ENCODE measurements at regions not wholly inside any gene's neighbourhood (a gene's known extent, or its start where the extent isn't known, plus 50 kb on each side); places are given as distances from the start of the nearest gene placed in this dataset.
A peak's percentile ranks its signal among the peaks of the same experiment; 100 is the strongest.
"Not testable (repeated sequence)": the region's sequence is repeated elsewhere in the genome, so short reads cannot be mapped to it uniquely, and the experiment has no call there.

DNA sequence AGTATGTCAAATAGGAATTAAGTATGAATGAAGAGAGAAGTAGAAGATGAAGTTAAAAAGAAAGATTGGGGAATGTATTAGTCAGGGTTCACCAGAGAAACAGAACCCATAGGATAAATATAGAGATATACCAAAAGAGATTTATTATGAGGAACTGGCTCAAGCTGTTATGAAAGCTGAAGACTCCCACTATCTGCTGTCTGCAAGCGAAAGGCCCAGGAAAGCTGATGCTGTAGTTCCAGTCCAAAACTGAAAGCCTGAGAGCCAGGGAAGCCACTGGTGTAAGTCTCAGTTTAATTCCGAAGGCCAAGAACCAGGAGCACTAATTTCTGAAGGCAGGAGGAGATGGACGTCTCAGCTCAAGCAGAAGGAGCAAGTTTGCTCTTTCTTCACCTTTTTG lies 200.9 kb upstream of the FN1 start:
- TF ChIP-seq, protein P1, sequence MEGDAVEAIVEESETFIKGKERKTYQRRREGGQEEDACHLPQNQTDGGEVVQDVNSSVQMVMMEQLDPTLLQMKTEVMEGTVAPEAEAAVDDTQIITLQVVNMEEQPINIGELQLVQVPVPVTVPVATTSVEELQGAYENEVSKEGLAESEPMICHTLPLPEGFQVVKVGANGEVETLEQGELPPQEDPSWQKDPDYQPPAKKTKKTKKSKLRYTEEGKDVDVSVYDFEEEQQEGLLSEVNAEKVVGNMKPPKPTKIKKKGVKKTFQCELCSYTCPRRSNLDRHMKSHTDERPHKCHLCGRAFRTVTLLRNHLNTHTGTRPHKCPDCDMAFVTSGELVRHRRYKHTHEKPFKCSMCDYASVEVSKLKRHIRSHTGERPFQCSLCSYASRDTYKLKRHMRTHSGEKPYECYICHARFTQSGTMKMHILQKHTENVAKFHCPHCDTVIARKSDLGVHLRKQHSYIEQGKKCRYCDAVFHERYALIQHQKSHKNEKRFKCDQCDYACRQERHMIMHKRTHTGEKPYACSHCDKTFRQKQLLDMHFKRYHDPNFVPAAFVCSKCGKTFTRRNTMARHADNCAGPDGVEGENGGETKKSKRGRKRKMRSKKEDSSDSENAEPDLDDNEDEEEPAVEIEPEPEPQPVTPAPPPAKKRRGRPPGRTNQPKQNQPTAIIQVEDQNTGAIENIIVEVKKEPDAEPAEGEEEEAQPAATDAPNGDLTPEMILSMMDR (IDR thresholded peaks at IDR 0.05; ENCODE audit: low read depth, low read length), result no peak
- no peak overlapping the region for H3K4me3 ChIP-seq (ENCODE audit: low read depth, low read length)

GRCh38 chr2:215635788-215636139 lies 199.9 kb upstream of the FN1 start:
- no peak overlapping the region for H3K4me3 ChIP-seq (ENCODE audit: low read depth, low read length)
- TF ChIP-seq, protein P1 (IDR thresholded peaks at IDR 0.05; ENCODE audit: low read depth, low read length), result peak; percentile 22; the same call in 1 of the 2 replicates

DNA sequence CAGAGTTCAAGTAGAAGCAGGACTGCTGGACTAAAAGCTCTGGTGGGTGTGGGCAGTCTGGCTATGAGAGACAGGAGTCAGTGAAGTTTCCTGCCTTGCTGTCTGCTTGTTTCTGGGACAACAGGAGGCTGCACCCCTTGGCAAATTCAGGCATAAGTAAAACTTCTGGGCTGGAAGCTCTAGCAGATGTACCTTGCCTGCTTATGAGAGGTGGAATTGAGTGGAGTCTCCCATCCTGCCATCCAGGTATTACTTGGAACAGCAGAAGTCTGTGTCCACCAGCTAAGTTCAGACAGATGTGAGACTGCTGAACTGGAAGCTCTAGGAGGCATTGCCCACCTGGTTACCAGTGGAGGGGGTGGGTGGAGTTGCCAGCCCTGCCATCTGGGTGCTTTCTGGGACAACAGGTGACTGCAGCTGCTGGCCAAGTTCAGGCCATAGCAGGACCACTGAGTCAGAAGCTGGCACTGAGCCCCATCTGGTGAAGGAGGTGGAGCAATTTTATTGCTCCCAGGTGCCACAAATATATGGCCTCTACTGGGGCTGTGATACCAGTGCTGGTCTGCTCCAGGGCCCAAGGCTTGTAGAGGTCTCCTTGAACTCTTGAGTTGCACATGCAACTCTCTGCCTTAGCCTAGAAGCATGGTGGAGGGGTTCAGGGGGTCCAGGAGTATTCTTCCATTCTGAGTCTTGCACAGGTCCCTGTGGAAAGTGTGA lies 199.4 kb upstream of the FN1 start:
- no peak overlapping the region for H3K4me3 ChIP-seq (ENCODE audit: low read depth, low read length)
- TF ChIP-seq, protein P1 (IDR thresholded peaks at IDR 0.05; ENCODE audit: low read depth, low read length), result no peak

DNA sequence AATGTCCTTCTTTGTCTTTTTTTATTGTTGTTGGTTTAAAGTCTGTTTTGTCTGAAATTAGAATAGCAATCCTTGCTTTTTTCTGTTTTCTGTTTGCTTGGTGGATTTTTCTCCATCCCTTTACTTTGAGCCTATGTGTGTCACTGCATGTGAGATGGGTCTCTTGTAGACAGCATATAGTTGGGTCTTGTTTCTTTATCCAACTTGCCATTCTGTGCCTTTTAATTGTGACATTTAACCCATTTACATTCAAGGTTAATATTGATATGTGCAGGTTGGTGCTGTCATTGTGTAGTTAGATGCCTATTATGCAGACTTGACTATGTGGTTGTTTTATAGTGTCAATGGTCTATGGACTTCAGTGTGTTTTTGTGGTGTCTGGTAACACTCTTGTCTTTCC lies 197.5 kb upstream of the FN1 start:
- TF ChIP-seq, protein P1 (IDR thresholded peaks at IDR 0.05; ENCODE audit: low read depth, low read length), result no peak
- no peak overlapping the region for H3K4me3 ChIP-seq (ENCODE audit: low read depth, low read length)

- TF ChIP-seq, protein P1 (IDR thresholded peaks at IDR 0.05; ENCODE audit: low read depth, low read length), result no peak
- no peak overlapping the region for H3K4me3 ChIP-seq (ENCODE audit: low read depth, low read length)
Observed at GRCh38 chr2:215631696-215632095, 195.8 kb upstream of the FN1 start.

- H3K4me3 ChIP-seq (ENCODE audit: low read depth, low read length), result not testable (repeated sequence)
Observed at GRCh38 chr2:215630796-215631195, 194.9 kb upstream of the FN1 start.

- TF ChIP-seq, protein P1 (IDR thresholded peaks at IDR 0.05; ENCODE audit: low read depth, low read length), result no peak
- no peak overlapping the region for H3K4me3 ChIP-seq (ENCODE audit: low read depth, low read length)
Observed at GRCh38 chr2:215627771-215628170, 191.9 kb upstream of the FN1 start.

DNA sequence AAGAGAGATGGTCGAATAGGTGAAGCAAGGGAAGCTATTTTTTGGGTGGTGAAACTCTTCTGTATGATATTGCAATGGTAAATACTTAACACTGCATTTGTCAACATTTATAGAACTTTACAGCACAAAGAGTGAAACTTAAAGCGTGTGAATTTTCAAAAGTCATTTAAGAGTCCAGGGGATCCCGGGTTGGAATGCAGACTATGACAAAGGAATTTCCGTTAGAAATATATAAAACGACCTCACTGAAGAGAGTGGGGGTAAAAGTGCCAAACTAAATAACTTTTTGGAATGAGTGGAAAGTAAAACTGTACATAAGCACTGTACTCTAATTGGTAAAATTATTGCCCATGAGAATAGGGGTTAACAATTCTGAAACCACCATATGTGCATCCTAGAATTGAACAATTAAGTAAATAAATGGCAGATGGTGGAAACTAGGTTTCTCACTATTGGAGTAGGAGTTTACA lies 191.0 kb upstream of the FN1 start:
- TF ChIP-seq, protein P1 (IDR thresholded peaks at IDR 0.05; ENCODE audit: low read depth, low read length), result no peak
- no peak overlapping the region for H3K4me3 ChIP-seq (ENCODE audit: low read depth, low read length)

All from WI38 (cell line).